ENCODE measurements at regions not wholly inside any gene's neighbourhood (a gene's known extent, or its start where the extent isn't known, plus 50 kb on each side); places are given as distances from the start of the nearest gene placed in this dataset.

DNA sequence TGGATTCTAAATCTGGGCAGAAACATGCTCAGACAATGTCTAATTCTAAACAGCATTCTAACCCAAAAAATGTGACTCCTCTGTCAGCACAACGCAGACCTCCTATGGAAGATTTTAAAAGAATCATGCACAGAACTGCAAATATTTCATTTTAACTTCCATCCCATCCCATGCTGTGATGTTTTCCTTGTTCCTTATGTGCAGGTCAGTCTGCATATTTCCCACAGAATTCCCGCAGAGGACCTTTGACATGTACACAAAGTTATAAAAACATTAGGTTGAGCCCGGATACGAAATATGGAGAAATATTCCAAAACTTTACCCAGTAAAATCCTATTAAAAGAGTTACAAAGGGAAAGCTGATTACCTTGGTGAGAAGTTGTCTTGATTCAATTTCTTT lies 467.1 kb upstream of the EPHA7 start:
- TF ChIP-seq EZH2 (IDR thresholded peaks at IDR 0.05; ENCODE audit: borderline replicate concordance, insufficient read depth, low read length, poor library complexity, severe bottlenecking) = no peak
- no peak for TF ChIP-seq RAD21 (conservative IDR thresholded peaks at IDR 0.05)

All from neural cell (in vitro differentiated cells).